GM21526 (cell line): ENCODE measurements at regions not wholly inside any gene's neighbourhood (a gene's known extent, or its start where the extent isn't known, plus 50 kb on each side); places are given as distances from the start of the nearest gene placed in this dataset.
"Not testable (repeated sequence)": the region's sequence is repeated elsewhere in the genome, so short reads cannot be mapped to it uniquely, and the experiment has no call there.

Experiments
- ATAC-seq: cut with Tn5 transposase; IDR thresholded peaks from one replicate; pipeline ENCODE4 v1.9.1; 2021; ENCODE audit warnings: moderate library complexity; ENCODE audit not compliant: unreplicated experiment, low FRiP score

- ATAC-seq: peak; percentile 19
Observed at GRCh38 chr4:138113819-138114400, 128.2 kb downstream of the SLC7A11 start.

GRCh38 chr4:138112890-138113289, 129.3 kb downstream of the SLC7A11 start:
- not testable (repeated sequence) for ATAC-seq

GRCh38 chr4:138112389-138112788, 129.8 kb downstream of the SLC7A11 start:
- no peak for ATAC-seq

DNA sequence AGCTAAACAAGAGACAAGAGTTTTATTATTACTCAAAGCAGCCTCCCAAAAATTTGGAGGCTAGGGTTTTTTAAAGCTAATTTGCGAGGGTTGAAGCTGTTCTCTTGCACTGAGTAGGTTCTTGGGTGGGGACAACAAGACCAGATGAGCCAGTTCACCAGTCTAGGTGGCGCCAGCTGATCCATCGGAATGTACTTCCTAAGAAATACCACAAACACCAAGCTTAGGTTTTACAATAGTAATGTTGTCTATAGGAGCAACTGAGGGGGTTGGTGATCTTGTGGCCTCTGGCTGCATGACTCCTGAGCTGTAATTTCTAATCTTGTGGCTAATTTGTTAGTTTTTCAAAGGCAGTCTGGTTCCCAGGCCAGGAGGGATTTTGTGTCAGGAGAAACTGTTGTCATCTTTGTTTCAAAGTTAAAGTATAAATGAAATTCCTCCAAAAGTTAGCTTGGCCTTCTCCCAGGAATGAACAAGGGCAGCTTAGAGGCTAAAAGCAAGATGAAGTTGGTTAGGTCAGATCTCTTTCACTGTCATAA, 130.6 kb downstream of the SLC7A11 start:
- no peak for ATAC-seq

DNA sequence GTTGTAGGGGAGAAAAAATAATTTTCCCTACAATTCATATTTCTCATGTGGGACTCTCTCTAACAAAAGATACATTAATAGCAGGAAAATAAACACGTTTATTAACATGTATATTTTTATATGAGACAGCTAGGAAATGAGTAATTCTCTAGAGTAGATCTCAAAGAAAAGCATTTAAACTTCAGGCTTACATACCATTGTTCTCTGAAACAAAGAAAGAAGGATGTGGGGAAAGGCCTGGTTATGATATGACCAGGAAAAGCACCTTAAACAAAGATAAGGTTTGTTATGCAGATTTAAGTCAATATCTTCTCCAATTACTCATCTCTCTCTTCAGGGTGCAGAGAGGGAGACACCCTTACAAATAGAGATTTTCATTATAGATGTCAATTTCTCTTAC, 131.3 kb downstream of the SLC7A11 start:
- ATAC-seq: no peak

DNA sequence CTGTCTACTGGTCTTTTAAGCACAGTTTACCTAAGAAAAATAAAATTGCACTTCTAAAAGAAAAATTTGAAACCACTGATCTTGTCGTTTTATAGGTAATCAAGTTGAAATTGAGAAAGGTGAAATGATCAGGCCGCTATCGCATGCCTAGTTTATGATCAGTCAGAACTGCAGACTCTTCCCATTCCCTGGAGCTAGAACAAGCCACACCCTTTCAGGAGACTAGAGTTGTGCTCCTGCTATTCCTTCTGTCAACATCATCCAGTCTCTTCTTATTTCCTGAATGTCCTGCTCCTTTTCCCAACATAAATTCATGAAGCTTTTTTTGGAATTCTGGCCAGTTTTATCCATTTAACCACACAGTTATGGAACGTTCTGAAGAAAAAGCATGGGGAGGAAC, 135.1 kb downstream of the SLC7A11 start:
- ATAC-seq: no peak

DNA sequence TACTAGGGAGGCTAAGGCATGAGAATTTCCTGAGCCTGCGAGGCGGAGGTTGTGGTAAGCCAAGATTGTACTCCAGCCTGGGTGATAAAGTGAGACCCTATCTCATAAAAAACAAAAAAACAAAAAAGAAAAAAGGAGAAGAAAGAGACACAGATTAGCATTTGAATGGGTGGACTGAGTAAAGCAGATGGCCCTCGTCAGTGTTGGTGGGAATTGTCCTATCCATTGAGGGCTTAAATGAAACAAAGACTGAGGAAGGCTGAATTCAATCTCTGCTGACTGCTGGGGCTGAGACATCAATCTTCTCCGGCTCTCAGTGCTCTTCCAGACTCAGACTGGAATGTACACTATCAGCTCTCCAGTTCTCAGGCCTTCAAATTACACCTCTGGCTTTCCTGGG, 136.8 kb downstream of the SLC7A11 start:
- no peak for ATAC-seq

DNA sequence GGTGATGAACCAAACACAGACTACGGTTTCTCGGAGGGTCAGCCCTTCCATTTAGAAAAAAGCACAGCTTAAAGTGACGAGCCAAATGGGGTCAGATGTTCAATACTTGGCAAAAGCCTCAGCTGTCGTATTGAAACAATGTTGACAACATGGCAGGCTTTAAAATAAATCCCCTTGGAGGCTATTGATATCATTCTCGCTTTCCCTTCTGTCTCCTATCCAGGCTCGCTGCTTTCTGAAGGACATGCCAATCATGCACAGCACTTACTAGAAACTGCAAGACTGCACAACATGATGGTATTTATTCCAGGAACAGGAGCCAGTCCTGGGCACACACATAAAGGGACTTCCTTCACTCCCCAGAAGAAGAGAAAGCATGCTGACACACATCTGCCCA, 137.9 kb downstream of the SLC7A11 start:
- ATAC-seq: no peak

DNA sequence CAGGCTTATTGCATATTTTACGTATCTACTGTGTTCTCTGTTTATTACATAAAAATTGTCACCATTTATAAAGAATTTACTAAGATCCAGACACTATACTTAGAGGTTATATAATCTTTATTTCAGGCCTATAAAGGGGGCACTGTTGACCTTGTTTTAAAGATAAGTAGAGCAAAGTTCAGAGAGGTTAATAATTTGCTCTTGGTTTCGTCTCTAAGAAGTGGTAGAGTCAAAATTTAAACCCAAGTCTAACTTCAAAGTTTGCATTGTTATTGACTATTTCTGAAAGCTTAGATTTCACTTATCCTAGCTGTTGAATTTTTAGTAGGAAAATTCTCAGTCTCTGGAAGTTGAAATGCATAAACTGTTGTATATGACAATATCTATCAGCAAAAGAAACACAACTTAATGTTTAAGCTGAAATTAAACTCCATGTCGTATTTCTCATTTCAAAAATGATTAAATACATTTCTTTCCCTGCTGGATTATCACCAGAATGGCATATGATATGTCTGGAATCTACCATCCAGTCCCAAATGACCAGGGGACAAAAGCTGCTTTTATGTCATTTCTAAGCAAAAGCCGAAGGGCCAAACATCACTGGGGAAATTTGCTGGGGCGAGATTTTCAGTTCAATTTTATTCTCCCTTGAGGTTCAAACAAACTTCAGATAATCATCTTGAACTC, 138.4 kb downstream of the SLC7A11 start:
- ATAC-seq: no peak

GRCh38 chr4:138099385-138099784, 142.8 kb downstream of the SLC7A11 start:
- no peak for ATAC-seq

DNA sequence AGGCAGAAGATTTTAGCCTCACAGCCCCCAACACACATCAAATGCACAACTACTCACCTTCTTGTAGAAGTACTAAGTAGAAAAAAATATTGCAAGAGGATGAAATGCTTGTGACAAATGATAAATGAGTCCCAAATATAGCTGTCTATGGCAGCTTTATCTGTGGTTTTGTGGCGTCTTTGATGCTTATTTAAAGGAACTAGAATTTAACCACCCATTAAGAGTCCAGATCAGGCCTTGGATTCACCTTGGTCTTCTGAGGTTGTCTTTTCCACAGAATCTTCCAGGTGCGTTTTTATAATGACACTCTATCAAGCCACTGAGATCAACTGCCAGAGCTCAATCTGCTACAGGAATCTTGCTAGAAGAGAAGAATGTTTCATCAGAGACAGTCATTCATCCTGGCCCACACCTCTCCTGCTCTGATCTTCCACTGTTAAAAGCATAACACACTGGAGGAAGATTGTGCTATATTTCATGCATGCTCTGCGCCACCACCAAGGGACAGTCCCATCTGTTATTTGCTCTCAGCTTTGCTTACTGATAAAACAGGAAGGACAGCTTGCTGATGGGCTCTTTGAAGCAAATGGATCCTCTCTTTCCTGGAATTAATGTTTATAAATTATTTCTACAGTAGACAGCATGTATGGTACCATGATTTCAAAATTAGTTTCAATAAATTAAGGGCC, 144.1 kb downstream of the SLC7A11 start:
- ATAC-seq: no peak

GRCh38 chr4:138096384-138097062, 145.6 kb downstream of the SLC7A11 start:
- no peak for ATAC-seq

GRCh38 chr4:138095378-138095777, 146.8 kb downstream of the SLC7A11 start:
- ATAC-seq: no peak

GRCh38 chr4:138092060-138092459, 150.1 kb downstream of the SLC7A11 start:
- no peak for ATAC-seq

DNA sequence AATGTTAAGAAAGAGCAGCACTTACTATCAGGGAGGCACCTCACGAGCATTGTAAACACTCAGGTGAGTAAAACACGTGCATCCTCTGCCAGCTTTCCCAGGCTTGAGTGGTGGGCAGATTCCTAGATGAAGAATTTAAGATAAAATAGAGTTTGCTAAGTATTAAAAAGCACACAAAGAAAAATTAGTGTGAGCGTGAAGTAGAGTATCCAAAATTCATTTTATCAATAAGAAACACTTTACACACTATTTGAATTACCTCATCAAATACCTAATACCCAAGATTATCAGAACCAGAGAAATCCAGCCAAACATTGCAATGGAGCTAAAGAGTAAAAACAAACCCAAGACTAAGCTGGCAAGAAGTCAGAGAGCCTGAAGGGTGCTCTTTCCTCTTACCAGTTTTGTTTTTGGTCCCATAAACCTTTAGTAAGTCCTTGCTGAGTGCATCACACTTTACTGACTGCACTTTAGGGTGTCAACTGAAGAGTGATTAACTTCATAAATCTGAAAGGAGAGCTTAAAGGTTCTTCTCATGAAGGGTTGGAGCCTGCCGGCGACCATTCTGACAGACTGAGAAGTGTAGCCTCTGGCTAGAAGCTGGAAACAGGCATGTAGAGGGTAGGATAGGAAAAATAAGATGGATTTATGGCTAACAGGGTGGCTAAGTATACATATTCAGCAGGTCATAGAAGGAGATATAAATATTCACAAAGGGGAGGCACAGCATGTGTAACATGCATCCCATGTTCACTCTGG, 151.1 kb downstream of the SLC7A11 start:
- ATAC-seq: no peak

DNA sequence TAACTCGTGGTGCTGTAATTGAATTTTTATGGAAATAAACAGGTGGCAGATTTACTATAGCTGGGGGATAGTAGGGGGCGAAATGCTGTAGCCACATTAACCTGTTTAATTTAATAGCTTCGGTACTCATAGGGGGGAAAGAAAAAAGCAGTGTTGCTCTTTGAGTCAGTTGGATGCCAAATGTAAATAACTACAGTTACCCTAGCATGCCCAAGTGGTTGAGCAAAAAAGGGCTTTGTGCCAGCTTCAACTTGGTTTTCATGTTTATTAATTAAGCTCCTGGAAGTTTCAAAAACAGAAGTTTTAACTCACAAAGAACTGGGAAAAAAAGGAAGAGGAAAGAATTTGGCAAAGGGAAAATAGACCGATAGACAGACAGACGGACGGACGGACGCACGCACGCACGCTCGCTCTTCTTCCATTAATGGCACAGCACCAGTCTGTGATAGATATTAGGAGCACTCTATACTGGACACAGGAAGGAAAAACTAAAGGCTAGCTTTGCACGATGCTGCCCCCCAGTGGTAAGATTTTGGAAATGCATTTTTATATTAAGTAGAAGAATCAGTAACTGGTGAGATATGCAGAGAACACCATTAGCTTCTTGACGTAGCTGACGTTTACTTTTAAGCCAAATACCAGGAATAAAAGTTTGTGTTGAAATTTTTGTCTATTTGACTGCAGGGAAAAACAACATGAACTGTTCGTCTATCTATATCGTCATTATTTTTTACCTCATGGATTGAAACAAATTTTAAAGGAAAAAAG, 151.8 kb downstream of the SLC7A11 start:
- peak; percentile 92 for ATAC-seq

DNA sequence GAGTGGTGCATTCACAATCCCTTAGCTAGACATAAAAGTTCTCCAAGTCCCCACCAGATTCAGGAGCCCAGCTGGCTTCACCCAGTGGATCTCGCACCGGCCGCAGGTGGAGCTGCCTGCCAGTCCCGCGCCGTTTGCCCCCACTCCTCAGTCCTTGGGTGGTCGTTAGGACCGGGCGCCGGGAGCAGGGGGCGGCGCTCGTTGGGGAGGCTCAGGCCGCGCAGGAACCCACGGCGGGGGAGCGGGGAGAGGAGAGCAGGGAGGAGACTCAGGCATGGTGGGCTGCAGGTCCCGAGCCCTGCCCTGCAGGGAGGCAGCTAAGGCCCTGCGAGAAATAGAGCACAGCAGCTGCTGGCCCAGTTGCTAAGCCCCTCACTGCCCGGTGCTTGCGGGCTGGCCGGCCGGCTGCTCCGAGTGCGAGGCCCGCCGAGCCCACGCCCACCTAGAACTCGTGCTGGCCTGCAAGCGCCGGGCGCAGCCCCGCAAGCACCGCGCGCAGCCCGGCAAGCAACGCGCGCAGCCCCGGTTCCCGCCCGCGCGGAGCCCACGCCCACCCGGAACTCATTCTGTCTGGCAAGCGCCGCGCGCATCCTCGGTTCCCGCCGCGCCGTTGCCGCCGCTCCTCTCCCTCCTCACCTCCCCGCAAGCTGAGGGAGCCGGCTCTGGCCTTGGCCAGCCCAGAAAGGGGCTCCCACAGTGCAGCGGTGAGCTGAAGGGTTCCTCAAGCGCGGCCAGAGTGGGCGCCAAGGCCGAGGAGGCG, 153.5 kb downstream of the SLC7A11 start:
- no peak for ATAC-seq

DNA sequence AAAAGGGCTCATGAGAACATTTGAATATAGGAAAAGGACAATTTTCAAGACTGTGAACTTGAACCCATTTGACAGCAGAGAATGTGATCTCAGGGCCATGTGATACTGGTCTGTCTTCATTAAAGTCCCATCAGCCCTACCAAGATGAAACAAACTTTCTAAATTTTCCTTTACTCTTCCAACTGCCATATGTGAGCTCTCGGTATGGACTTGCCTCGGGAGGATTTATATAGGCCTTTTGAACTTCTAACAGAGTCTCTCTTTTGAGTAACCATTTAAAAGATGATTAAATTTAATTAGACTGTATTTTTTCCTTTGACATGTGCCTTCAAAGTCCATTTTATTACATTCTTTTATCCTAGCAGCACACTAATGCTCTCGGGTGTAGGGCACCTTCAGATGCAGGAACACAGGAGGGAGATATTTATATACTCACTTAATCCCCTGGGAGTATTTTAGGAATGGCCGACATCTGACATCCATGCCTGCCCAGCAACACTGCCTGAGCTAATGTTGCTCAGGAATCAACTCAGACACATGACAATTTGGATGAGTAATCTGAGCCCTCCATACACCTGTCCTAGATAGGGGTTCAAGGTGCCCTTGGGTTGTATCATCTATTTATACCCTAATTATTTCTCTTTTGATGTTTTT, 155.0 kb downstream of the SLC7A11 start:
- ATAC-seq: no peak
